HepG2 (cell line): ENCODE measurements at regions not wholly inside any gene's neighbourhood (a gene's known extent, or its start where the extent isn't known, plus 50 kb on each side); places are given as distances from the start of the nearest gene placed in this dataset.

Experiments
- ATAC-seq: fragments of 200-7000 bp; cut with Tn5 transposase; 3 replicates; pipeline ENCODE4 v1.9.1; 2020; ENCODE audit warnings: mild to moderate bottlenecking, moderate library complexity
- BruUV-seq: library from RNA; stranded (reverse); fragments of 400-500 nt; replicated peaks from 2 replicates; lab custom pipeline; 2021; lab: Mats Ljungman, UMichigan
- CTCF ChIA-PET: fragments of 300-600 bp; formaldehyde crosslinking; extraction: SDS; loops from one replicate; lab custom pipeline; 2021; ENCODE audit warnings: low total read pairs, inconsistent platforms, low intra/inter-chr PET ratio; lab: Yijun Ruan, JAX
- POLR2A ChIA-PET: fragments of 350-600 bp; sonication (Branson Sonifier 250); formaldehyde crosslinking; loops from one replicate; lab custom pipeline; 2020; ENCODE audit warnings: antibody characterized with exemption, inconsistent platforms; lab: Yijun Ruan, JAX
- DNase-seq: peaks from one replicate; pipeline ENCODE4 v3.0.0-alpha.2; 2015; ENCODE audit warnings: low spot score
- FAIRE-seq: peaks from 3 replicates; lab custom pipeline; 2011; peaks lifted over from hg19 to GRCh38; lab: Jason Lieb, UNC
- H2AFZ ChIP-seq: one replicate; pipeline ENCODE4 v1.6.1; 2011; ENCODE audit warnings: low read length, inconsistent platforms
- H3K27ac ChIP-seq: fragments of 300-600 bp; 3 replicates; pipeline ENCODE4 v1.8.0; 2011; ENCODE audit warnings: mixed run types, mild to moderate bottlenecking, mixed read lengths, low read length, inconsistent platforms; ENCODE audit not compliant: insufficient read depth; ENCODE audit errors: extremely low read length
- H3K27me3 ChIP-seq, 2 experiments: fragments of 200-600 bp in 1 of 2; 2 replicates in 1 of 2; 3 replicates in 1 of 2; pipeline versions ENCODE4 v1.6.0 to v1.8.0; 2011; ENCODE audit warnings: low read length in 2 of 2, mild to moderate bottlenecking in 2 of 2, moderate library complexity in 2 of 2, inconsistent platforms in 1 of 2; ENCODE audit not compliant: insufficient read depth in 2 of 2, control insufficient read depth in 1 of 2
- H3K36me3 ChIP-seq, 2 experiments: fragments of 200-600 bp in 1 of 2; replicated peaks in 1 of 2; 2 replicates in 1 of 2; 3 replicates in 1 of 2; pipeline versions ENCODE4 v1.5.1 to v1.8.0; 2011; ENCODE audit warnings: low read length in 2 of 2, inconsistent platforms in 1 of 2; ENCODE audit not compliant: insufficient read depth in 2 of 2, control insufficient read depth in 1 of 2
- H3K4me1 ChIP-seq: 2 replicates; pipeline ENCODE4 v1.5.1; 2012; ENCODE audit warnings: low read length, inconsistent platforms; ENCODE audit not compliant: insufficient read depth
- H3K4me2 ChIP-seq: 2 replicates; pipeline ENCODE4 v1.6.0; 2011; ENCODE audit warnings: low read depth, low read length, inconsistent platforms
- H3K4me3 ChIP-seq, 3 experiments: fragments of 200-600 bp in 1 of 3; sonication (generic), shearing (Covaris generic) in 1 of 3; replicated peaks in 1 of 3; 2 replicates each; pipeline ENCODE4 v1.5.1; 2011 to 2016; ENCODE audit warnings: low read length in 3 of 3, inconsistent platforms in 2 of 3, low read depth in 2 of 3, mild to moderate bottlenecking in 2 of 3, control low read depth in 1 of 3, mixed read lengths in 1 of 3; ENCODE audit not compliant: insufficient read depth in 1 of 3
- H3K79me2 ChIP-seq: one replicate; pipeline ENCODE4 v1.6.1; 2011; ENCODE audit warnings: low read length, inconsistent platforms; ENCODE audit not compliant: insufficient read depth
- H3K9ac ChIP-seq: 2 replicates; pipeline ENCODE4 v1.6.0; 2011; ENCODE audit warnings: mild to moderate bottlenecking, low read depth, low read length, inconsistent platforms; ENCODE audit not compliant: insufficient read depth
- H3K9me3 ChIP-seq: 2 replicates; pipeline ENCODE4 v1.5.1; 2012; ENCODE audit warnings: mild to moderate bottlenecking, low read length
- H4K20me1 ChIP-seq: 2 replicates; pipeline ENCODE4 v1.6.0; 2011; ENCODE audit warnings: inconsistent platforms, mild to moderate bottlenecking, low read length, moderate library complexity; ENCODE audit not compliant: insufficient read depth
- ATAD3A ChIP-seq: sonication (generic); formaldehyde crosslinking; IDR thresholded peaks from 2 replicates; pipeline ENCODE4 v1.4.0; 2020; ENCODE audit warnings: missing genetic modification reagents
- CHD4 ChIP-seq: fragments of 200-600 bp; sonication (generic); IDR thresholded peaks from 2 replicates; pipeline ENCODE4 v1.7.0; 2017; ENCODE audit warnings: mild to moderate bottlenecking, low read length, borderline replicate concordance
- FOXP1 ChIP-seq, 2 experiments: fragments of 450-650 bp in 1 of 2; IDR thresholded peaks; 2 replicates each; pipeline ENCODE4 v1.6.1; 2017 to 2018; ENCODE audit warnings: antibody characterized with exemption in 1 of 2
- HNRNPUL1 ChIP-seq: fragments of 200-400 bp; formaldehyde crosslinking; IDR thresholded peaks from 2 replicates; pipeline ENCODE4 v1.6.1; 2017; ENCODE audit warnings: low read depth, mild to moderate bottlenecking, low read length, moderate library complexity
- NCOA2 ChIP-seq: sonication (generic); formaldehyde crosslinking; IDR thresholded peaks from 2 replicates; pipeline ENCODE4 v1.8.0; 2022; ENCODE audit warnings: inconsistent platforms
- RXRA ChIP-seq: sonication (generic); formaldehyde crosslinking; IDR thresholded peaks from 2 replicates; pipeline ENCODE4 v1.5.1; 2020; ENCODE audit warnings: missing genetic modification reagents
- SKI ChIP-seq: fragments of 450-650 bp; IDR thresholded peaks from one replicate; pipeline ENCODE4 v1.6.1; 2018; ENCODE audit warnings: mild to moderate bottlenecking; ENCODE audit not compliant: partially characterized antibody
- SOX5 ChIP-seq: IDR thresholded peaks from 2 replicates; pipeline ENCODE4 v1.6.1; 2016; ENCODE audit warnings: borderline replicate concordance
- STAG1 ChIP-seq: sonication (generic); formaldehyde crosslinking; IDR thresholded peaks from 2 replicates; pipeline ENCODE4 v1.4.0; 2020; ENCODE audit warnings: missing genetic modification reagents
- TAF1 ChIP-seq: sonication (generic); formaldehyde crosslinking; IDR thresholded peaks from 2 replicates; pipeline ENCODE4 v1.4.0; 2020; ENCODE audit warnings: missing genetic modification reagents
- TARDBP ChIP-seq: sonication (generic); formaldehyde crosslinking; IDR thresholded peaks from 2 replicates; pipeline ENCODE4 v1.8.0; 2022; ENCODE audit warnings: mild to moderate bottlenecking, missing genetic modification reagents
- ZMYM4 ChIP-seq: sonication (generic); formaldehyde crosslinking; IDR thresholded peaks from 2 replicates; pipeline ENCODE4 v1.8.1; 2023; ENCODE audit warnings: mild to moderate bottlenecking, missing genetic modification reagents
- ZNF180 ChIP-seq: sonication (generic); formaldehyde crosslinking; IDR thresholded peaks from 2 replicates; pipeline ENCODE4 v1.4.0; 2020; ENCODE audit warnings: low read depth, missing genetic modification reagents, borderline replicate concordance
- ZNF274 ChIP-seq: sonication (generic); formaldehyde crosslinking; IDR thresholded peaks from 2 replicates; pipeline ENCODE4 v1.5.1; 2020; ENCODE audit warnings: mild to moderate bottlenecking, missing genetic modification reagents
- ZNF331 ChIP-seq: sonication (generic); formaldehyde crosslinking; IDR thresholded peaks from 2 replicates; pipeline ENCODE4 v1.4.0; 2020; ENCODE audit warnings: missing genetic modification reagents
- ZNF629 ChIP-seq: sonication (generic); formaldehyde crosslinking; conservative IDR thresholded peaks from 2 replicates; pipeline ENCODE4 v1.5.0; 2020; ENCODE audit warnings: missing genetic modification reagents
- WGBS: methylation state at CpG from one replicate; pipeline ENCODE4 v1.1.6; 2017; ENCODE audit warnings: low lambda C conversion rate; 5-methylcytosine and 5-hydroxymethylcytosine counted together
- in situ Hi-C: cut with HindIII; loops from 2 replicates; pipeline ENCODE4 v1.10.0; 2017; ENCODE audit warnings: low pct_unique_long_range_greater_than_20kb; ENCODE audit not compliant: extremely low pct_ligation_motif_present
- intact Hi-C: fragments of 100-400 bp; cut with micrococcal nuclease; formaldehyde crosslinking; loops from one replicate; pipeline ENCODE4 v1.10.0; 2022; ENCODE audit not compliant: unreplicated experiment
- TF ChIP-seq, protein P1 (sequence below): sonication (generic); formaldehyde crosslinking; IDR thresholded peaks from 2 replicates; pipeline ENCODE4 v1.8.0; 2022; ENCODE audit warnings: missing genetic modification reagents, mild to moderate bottlenecking, borderline replicate concordance
- TF ChIP-seq, protein P2 (sequence below): sonication (generic); formaldehyde crosslinking; conservative IDR thresholded peaks from 2 replicates; pipeline ENCODE4 v1.8.0; 2022; ENCODE audit warnings: missing genetic modification reagents
- TF ChIP-seq, protein P3 (sequence below): sonication (generic); formaldehyde crosslinking; IDR thresholded peaks from 2 replicates; pipeline ENCODE4 v1.5.0; 2020; ENCODE audit warnings: mild to moderate bottlenecking, missing genetic modification reagents

DNA sequence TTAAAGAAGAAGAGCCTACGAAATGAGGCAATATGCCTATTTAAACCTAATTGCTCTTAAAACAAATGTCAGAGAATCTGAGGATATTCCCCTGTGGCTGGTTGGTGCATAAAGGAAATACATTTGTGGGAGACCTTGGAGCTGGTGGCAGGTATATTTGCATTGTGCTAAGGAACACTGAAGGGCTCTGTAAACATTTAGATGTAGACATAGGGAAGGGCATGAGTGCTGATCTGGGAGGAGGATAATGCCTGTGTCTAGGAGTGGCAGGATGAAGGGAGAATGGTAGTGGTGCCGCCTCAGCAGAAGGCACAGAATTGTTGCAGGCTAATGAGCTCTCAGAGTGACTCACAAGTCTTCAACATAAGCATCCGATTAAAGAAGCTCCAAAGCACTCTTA is 85.8 kb downstream of the CD164 start (continued):
- TF ChIP-seq, protein P1, sequence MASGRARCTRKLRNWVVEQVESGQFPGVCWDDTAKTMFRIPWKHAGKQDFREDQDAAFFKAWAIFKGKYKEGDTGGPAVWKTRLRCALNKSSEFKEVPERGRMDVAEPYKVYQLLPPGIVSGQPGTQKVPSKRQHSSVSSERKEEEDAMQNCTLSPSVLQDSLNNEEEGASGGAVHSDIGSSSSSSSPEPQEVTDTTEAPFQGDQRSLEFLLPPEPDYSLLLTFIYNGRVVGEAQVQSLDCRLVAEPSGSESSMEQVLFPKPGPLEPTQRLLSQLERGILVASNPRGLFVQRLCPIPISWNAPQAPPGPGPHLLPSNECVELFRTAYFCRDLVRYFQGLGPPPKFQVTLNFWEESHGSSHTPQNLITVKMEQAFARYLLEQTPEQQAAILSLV (CRISPR knock-in tag) = no peak
- TF ChIP-seq STAG1 (CRISPR knock-in tag) (no peak), FOXP1 (IDR thresholded peaks at IDR 0.05) (no peak), FOXP1 (CRISPR knock-in tag; IDR thresholded peaks at IDR 0.05) (peak; percentile 43; the same call in 1 of the 2 replicates), NCOA2 (peak; percentile 56; the same call in 1 of the 2 replicates), ZMYM4 (CRISPR knock-in tag) (0 out of 2 replicates have a peak, but pooled peaks have one; percentile 26), SKI (no peak), HNRNPUL1 (no peak), TAF1 (no peak), SOX5 (CRISPR knock-in tag) (peak; percentile 19; the same call in 1 of the 2 replicates), ZNF180 (CRISPR knock-in tag) (no peak), ZNF331 (CRISPR knock-in tag) (0 out of 2 replicates have a peak, but pooled peaks have one; percentile 23)

DNA sequence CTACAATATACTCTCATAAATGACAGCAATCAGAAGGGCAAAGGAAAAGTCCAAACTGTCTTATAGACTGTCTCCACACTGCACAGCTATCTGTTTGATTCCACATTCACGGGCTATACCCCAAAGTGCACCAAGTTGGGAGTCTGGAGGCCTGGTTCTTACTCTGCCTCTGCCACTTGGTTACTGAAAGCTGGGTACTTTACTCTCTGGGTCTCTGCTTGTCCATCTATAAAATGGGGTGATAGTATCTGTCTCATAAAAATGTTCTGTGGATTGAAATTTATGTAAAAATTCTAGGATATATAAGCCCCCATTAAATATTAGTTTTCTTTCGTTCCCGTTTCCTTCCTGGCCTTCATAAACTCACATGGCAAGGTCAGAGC is 86.5 kb downstream of the CD164 start:
- peaks cover 50% of the 10 kb centered on the region for H3K4me1 ChIP-seq
- no peak overlapping the region for H2AFZ ChIP-seq
- ChIA-PET CTCF (no interaction called here), POLR2A (interaction anchor here (1.3 to 2.3 kb wide), 3 partner anchors 44 to 88 kb away, joined by 3 to 9 read pairs (median 7); partner anchors contain the start of gene CD164)
- TF ChIP-seq ZNF629 (CRISPR knock-in tag) (peak; percentile 80), ZNF274 (CRISPR knock-in tag) (no peak), TARDBP (CRISPR knock-in tag) (no peak), ATAD3A (no peak), CHD4 (no peak), RXRA (CRISPR knock-in tag) (no peak)
- TF ChIP-seq, protein P2, sequence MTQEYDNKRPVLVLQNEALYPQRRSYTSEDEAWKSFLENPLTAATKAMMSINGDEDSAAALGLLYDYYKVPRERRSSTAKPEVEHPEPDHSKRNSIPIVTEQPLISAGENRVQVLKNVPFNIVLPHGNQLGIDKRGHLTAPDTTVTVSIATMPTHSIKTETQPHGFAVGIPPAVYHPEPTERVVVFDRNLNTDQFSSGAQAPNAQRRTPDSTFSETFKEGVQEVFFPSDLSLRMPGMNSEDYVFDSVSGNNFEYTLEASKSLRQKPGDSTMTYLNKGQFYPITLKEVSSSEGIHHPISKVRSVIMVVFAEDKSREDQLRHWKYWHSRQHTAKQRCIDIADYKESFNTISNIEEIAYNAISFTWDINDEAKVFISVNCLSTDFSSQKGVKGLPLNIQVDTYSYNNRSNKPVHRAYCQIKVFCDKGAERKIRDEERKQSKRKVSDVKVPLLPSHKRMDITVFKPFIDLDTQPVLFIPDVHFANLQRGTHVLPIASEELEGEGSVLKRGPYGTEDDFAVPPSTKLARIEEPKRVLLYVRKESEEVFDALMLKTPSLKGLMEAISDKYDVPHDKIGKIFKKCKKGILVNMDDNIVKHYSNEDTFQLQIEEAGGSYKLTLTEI (CRISPR knock-in tag) = no peak
- TF ChIP-seq, protein P3, sequence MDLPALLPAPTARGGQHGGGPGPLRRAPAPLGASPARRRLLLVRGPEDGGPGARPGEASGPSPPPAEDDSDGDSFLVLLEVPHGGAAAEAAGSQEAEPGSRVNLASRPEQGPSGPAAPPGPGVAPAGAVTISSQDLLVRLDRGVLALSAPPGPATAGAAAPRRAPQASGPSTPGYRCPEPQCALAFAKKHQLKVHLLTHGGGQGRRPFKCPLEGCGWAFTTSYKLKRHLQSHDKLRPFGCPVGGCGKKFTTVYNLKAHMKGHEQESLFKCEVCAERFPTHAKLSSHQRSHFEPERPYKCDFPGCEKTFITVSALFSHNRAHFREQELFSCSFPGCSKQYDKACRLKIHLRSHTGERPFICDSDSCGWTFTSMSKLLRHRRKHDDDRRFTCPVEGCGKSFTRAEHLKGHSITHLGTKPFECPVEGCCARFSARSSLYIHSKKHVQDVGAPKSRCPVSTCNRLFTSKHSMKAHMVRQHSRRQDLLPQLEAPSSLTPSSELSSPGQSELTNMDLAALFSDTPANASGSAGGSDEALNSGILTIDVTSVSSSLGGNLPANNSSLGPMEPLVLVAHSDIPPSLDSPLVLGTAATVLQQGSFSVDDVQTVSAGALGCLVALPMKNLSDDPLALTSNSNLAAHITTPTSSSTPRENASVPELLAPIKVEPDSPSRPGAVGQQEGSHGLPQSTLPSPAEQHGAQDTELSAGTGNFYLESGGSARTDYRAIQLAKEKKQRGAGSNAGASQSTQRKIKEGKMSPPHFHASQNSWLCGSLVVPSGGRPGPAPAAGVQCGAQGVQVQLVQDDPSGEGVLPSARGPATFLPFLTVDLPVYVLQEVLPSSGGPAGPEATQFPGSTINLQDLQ (CRISPR knock-in tag) = no peak
- peak overlapping the region; percentile 63 for H3K27ac ChIP-seq
- peak overlapping the region; percentile 52 for H3K4me2 ChIP-seq
- ATAC-seq (peak; percentile 36), DNase-seq (no peak), FAIRE-seq (no peak)
- no peaks in the 10 kb centered on the region for H3K79me2 ChIP-seq
- in situ Hi-C loops (no loop called here), intact Hi-C loops (loop anchor here (5.0 kb wide), 1 partner anchor 67 kb away; no protein-coding TSS in a partner anchor)
- no peaks in the 10 kb centered on the region for H4K20me1 ChIP-seq
- no peak overlapping the region; a peak in 1 of 6 replicates for H3K4me3 ChIP-seq
- no peaks in the 10 kb centered on the region for H3K36me3 ChIP-seq
- peak overlapping the region; percentile 12 for H3K9ac ChIP-seq
- WGBS = 84% methylated on average over 3 of the region's 3 CpGs
- no TSS peak for BruUV-seq
- H3K27me3 ChIP-seq = no peaks in the 10 kb centered on the region
- no peaks in the 10 kb centered on the region for H3K9me3 ChIP-seq
